LNCAP (cell line): ENCODE measurements at regions not wholly inside any gene's neighbourhood (a gene's known extent, or its start where the extent isn't known, plus 50 kb on each side); places are given as distances from the start of the nearest gene placed in this dataset.

Experiments used
- CTCF ChIP-seq: fragments of 450-650 bp; IDR thresholded peaks from 2 replicates; pipeline ENCODE4 v1.5.1; 2017; ENCODE audit warnings: mild to moderate bottlenecking

DNA sequence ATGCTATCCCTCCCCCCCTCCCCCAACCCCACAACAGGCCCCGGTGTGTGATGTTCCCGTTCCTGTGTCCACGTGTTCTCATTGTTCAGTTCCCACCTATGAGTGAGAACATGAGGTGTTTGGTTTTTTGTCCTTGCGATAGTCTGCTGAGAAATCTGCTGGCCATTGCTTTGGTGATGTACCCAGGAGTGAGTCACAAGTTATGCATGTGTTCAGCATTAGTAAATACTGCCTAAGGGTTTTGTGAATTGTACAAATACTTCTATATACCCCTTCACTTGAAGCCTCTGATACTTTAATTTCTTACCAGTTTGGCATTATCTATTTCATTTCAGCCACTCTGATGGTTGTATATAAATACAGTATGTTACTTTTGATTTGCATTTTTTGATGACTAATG lies 711.3 kb upstream of the GJE1 start:
- TF ChIP-seq CTCF: no peak

- no peak for TF ChIP-seq CTCF
Observed at GRCh38 chr6:141418076-141418475, 714.6 kb upstream of the GJE1 start.

- no peak for TF ChIP-seq CTCF
Observed at GRCh38 chr6:141415896-141416295, 716.8 kb upstream of the GJE1 start.

DNA sequence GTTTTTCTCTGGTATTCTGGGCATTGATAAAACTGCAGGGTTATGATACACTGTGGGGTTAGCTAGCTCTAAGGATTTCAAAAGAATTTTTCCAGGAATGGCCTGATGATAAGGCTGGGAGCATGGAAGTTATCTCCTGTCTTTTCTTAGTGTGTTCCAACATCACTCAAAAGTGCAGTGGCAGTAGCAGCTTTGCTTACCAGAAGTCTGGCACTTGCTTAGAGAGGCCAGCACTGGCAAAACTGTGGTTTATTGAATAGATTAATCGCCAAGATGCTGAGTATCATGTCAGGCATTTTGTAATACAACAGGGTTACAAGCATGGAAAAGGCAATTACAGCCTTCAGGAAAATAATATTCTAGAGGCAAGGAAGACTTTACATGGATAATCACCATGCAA lies 719.5 kb upstream of the GJE1 start:
- no peak for TF ChIP-seq CTCF

- TF ChIP-seq CTCF: no peak
Observed at GRCh38 chr6:141406761-141407160, 726.0 kb upstream of the GJE1 start.

DNA sequence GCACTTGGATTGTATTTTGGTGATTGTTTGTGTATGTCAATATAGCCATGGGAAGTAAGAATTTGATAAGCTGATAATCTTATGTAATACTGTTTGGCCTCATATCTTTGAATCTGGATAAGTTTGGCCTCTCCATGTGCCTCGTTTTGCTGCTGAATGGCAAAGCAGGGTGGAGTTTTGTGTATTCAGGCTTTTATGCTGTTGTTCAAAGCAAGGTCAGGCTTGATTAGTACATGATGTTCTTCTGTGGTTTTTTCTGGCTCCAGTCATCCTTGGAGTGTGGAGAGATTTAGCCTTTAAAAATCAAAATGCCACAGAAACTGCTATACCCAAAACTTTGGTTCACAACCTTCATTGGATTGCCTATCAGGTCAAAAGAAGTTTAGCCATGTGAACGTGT lies 728.9 kb upstream of the GJE1 start:
- TF ChIP-seq CTCF: no peak

GRCh38 chr6:141403103-141403502 lies 729.6 kb upstream of the GJE1 start:
- no peak for TF ChIP-seq CTCF

DNA sequence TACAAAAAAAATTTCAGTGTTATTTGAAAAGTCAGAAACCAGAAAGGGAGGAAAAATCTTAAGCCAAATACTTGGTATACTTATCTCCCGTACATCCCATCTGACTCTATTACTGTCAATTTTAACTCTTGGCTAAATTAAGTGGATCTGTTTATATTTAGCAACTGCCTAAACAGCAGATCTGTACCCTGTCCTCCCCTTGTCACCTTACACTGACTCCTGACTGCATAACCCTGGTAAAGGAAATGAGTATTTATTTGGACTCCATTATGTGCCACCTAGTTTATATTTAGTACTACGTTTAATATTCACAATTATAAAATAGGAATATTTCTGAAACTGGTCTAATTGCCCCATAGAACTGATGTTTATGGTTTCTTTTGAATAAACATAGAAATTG lies 730.2 kb upstream of the GJE1 start:
- TF ChIP-seq CTCF: no peak
